ENCODE measurements at regions not wholly inside any gene's neighbourhood (a gene's known extent, or its start where the extent isn't known, plus 50 kb on each side); places are given as distances from the start of the nearest gene placed in this dataset.
"Not testable (repeated sequence)": the region's sequence is repeated elsewhere in the genome, so short reads cannot be mapped to it uniquely, and the experiment has no call there.

DNA sequence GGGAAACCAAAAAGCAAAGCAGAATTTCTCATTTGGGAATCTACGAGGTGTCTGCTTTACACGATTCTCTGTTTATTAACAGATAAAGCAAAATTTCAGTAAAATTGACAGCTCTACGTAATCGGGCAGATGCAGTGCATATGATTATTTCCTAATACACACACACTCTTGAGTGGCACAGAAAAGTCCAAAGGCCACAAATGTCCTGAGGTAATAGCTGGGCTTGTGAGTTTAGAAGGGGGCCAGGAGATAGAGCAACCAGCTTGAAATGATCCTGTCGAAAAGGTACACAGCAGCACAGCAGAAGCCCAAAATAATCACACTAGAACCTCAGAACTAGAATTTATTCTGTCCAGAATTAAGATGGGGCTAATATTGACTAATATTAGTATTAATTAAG is 236.0 kb downstream of the FAT4 start:
- no peak for ATAC-seq
- no peak for DNase-seq (ENCODE audit: low spot score)
- intact Hi-C loops (cut with DNase I) = no loop called here

DNA sequence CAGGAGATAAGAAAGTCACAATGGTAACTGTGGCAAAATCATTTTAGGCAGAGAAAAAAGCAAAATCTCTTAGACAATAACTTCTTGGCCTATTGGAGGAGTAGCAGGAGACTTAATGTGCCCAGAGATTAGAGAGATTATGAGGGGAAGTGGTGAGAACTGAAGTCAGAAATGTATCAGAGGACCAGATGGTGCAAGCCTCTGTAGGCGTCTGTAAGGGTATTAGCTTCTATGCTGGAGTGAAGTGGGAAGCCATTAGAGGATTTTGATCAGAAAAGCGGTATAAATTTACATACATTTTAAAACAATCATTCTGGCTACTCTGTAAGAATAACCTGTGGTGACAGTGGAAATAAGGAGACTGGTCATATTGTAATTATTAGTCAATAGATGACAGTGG is 236.7 kb downstream of the FAT4 start:
- ATAC-seq (no peak), DNase-seq (ENCODE audit: low spot score) (no peak)
- intact Hi-C loops (cut with DNase I) = no loop called here

DNA sequence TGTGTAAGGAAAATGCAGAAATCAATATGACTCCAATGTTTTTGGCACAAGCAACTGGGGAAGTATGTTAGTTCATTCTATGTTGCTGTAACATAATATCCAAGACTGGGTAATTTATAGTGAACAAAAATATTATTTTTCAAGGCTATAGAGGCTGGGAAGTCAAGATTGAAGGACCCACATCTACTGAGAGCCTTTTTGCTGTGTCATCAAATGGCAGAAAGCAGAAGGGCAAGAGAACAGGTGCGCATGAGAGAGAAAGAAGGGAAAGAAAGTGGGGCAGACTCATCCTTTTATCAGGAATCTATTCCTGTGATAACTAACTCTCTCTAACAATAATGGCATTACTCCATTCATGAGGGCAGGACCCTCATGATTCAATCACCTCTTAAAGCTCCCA is 237.2 kb downstream of the FAT4 start:
- intact Hi-C loops (cut with DNase I) = no loop called here
- DNase-seq (ENCODE audit: low spot score) = no peak
- ATAC-seq = no peak

DNA sequence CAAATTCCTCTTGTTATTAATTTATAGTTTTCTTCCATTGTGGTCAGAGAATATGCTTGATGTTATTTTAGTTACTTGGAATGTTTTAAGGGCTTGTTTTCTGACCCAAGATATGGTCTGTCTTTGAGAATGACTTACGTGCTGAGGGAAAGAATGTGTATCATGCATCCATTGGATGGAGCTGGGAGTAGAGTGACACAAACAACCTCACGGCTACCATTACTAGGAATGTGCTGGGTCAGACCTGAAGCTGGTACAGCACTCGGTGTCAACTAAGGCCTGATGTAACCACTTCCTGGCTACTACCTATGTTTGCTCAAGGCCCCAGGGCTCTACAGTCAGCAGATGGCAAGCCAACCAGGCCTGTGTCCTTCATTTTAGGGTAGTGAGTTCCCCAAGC is 257.8 kb downstream of the FAT4 start:
- intact Hi-C loops (cut with DNase I) = no loop called here
- DNase-seq (ENCODE audit: low spot score) = no peak
- ATAC-seq = no peak

DNA sequence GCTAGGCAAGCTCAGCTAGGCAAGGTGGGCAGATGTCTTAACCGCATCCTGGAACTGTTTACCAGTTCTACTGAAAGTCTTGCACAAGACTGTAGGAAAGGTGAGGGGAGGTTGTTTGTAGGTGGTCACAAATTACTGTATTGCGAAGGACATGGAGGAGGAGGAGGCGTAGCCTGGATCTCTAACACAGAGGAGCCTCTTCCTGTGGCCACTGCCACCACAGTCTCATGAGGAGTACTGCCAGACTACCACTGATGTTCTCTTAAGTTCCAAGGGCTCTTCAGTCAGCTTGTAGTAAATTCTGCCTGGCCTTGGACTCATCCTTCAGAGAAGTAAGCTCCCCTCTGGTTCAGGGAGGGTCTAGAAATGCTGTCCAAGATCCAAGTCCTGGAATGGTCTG is 258.6 kb downstream of the FAT4 start:
- DNase-seq (ENCODE audit: low spot score) (no peak), ATAC-seq (no peak)
- intact Hi-C loops (cut with DNase I) = no loop called here

DNA sequence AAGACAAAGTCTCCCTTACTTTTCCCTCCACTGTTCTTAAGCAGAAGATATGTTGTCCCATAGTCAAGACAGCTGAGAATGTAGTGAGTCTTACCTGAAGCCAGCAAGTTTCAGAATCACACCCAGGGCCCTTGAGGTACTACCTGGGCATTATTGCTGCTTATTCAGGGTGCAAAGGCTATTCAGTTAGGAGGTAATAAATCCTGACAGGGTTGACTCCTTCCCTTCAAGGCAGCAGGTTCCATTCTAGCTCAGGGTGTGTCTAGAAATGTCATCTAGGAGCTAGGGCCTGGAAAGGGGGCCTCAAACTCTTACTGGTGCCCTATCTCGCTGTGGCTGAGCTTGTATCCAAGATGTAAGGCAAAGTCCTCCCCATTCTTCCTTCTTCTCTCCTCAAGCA is 259.0 kb downstream of the FAT4 start:
- intact Hi-C loops (cut with DNase I) = loop anchor here (2.0 kb wide), 1 partner anchor 79 kb away; no protein-coding TSS in a partner anchor
- no peak for DNase-seq (ENCODE audit: low spot score)
- no peak for ATAC-seq

DNA sequence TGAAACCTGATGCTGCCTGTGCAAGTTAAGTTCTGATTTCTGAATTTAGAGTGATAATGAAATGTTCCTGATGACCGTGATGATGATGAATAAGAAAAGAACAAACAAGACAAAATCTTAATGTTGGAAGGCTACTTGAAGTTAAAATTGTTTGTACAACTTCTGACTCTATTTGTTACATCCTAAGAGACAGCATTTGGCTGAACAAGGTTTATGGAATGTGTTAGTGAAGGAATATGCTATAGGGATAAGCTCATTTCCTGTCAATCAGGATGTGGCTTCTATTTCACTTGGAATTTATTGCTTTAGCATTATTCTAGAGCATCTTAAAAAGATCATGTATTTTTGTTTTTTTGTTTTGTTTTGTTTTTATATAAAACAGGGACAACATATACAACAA is 267.5 kb downstream of the FAT4 start:
- ATAC-seq (no peak), DNase-seq (ENCODE audit: low spot score) (no peak)
- intact Hi-C loops (cut with DNase I) = no loop called here

DNA sequence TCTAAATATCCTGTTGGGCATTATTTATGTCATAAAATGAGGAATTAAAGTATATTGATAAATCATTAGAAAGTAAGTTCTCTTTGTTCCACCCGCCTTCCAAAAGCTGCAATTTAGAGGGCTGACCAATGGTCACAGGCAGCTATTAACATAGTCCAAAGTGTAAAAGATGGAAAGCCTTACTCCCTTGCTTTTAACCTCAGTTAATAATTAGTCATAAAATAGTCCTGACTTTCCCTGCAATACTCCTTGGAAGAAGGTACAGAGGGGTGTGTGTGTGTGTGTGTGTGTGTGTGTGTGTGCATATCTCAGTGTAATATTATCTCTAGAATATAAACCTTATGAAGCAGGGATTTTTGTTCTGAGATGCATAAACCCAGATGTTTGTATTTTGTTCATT is 275.4 kb downstream of the FAT4 start:
- no peak for DNase-seq (ENCODE audit: low spot score)
- intact Hi-C loops (cut with DNase I) = no loop called here

DNA sequence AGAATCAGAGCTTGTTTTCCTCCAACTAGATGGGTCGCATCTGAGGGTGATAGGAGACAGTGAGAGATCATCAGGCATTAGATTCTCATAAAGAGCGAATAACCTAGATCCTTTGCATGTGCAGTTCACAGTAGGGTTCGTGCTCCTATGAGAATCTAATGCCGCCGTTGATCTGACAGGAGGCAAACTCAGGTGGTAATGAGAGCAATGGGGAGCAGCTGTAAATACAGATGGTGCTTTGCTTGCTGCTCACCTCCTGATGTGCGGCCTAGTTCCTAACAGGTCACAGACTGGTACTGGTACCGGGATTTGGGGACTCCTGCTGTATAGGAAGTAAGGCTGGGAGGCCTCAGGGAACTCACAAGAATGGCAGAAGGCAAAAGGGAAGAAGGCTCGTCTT is 276.5 kb downstream of the FAT4 start:
- intact Hi-C loops (cut with DNase I) = no loop called here
- no peak for ATAC-seq
- DNase-seq (ENCODE audit: low spot score) = no peak

More for the DNA sequence above, 275.4 kb downstream of the FAT4 start:
- no peak for ATAC-seq

DNA sequence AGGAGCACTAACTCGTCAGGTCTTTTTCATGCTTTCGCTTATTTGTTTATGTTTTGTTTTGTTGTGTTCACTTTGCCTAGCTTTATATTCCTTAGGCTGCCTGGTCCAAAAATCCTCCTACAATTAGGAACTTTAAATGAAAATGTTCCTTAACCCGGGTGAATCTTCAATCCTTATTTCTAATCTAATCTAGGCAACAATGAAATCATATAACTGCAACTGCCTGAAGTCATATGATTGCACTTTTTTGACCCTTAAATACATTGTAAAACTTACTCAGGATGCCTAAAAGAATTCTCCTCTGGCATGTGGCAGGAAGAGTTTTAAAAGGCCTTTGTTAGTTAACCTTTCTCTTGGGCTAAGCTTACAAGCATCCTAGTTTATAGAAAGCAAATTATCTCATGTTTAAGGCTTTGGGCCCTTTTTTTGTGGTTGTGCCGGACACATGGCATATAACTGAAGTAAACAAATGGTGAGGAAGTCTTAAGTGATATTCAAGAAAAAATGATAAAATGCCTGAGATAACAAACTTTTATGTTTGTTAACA is 279.4 kb downstream of the FAT4 start:
- intact Hi-C loops (cut with DNase I) = no loop called here
- DNase-seq (ENCODE audit: low spot score) (no peak), ATAC-seq (no peak)

DNA sequence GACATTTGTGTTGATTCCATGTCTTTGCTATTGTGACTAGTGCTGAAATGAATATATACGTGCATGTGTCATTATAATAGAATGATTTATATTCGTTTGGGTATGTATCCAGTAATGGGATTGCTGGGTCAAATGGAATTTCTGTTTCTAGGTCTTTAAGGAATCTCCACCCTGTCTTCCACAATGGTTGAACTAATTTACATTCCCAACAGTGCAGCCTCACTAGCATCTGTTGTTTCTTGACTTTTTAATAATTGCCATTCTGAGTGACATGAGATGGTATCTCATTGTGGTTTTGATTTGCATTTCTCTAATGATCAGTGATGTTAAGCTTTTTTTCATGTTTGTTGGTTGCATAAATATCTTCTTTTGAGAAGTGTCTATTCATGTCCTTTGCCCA is 291.2 kb downstream of the FAT4 start:
- DNase-seq (ENCODE audit: low spot score); ATAC-seq; intact Hi-C loops (cut with DNase I): not testable (repeated sequence)

DNA sequence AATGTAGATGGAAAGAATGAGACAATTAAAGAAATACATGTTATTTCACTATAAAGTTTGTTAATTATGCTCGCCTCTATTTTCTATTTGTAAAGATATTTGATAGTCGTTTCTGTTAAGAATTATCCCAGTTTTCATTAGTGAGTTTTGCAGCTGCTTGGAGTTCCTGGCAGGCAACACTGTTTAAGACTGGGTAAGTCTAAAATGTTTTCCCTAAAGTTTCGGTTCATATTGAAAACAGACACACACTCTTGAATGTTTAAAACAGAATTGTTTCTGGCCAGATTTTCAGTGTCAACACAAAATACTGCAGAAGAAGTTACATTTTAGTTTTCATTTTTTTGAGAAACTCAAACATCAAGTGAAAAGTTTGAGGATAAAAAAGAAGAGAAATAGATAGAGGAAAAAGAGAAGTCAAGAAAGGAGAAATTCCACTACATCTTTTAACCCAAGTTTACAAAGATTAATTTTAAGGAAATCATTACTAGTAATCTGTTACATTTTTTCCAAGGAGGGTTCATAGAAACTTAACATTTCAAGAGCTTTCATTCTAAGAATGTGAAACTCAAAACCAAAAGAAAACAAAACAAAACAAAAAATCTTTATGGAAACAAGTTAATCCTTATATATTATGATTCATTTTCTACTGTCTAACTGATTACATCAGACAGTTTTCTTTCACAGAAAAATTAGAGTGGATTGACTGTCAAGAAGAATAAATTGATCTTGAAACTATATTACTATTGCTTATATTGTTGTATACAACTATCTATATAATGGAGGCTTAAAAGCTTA is 305.5 kb downstream of the FAT4 start:
- no peak for DNase-seq (ENCODE audit: low spot score)
- ATAC-seq = no peak
- intact Hi-C loops (cut with DNase I) = no loop called here

DNA sequence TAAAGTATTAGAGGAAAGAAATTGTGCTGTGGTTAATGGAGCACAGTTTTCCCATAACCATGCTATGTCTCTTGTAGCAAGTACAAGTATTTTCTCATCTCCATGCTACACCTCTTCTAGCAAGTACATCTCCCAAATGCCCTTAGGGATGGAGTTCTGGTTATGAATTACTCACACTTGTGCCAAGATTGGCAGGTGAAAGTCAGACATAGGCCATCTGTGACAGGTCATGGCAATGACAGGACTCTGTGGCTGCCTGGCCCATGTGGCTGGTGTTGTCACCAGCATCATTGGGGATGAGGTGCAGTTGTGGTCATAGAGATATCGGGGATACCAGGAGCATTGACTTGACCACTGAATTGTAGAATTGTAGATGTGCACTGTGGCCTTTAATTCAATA is 310.2 kb downstream of the FAT4 start:
- DNase-seq (ENCODE audit: low spot score) (no peak), ATAC-seq (no peak)
- intact Hi-C loops (cut with DNase I) = no loop called here

DNA sequence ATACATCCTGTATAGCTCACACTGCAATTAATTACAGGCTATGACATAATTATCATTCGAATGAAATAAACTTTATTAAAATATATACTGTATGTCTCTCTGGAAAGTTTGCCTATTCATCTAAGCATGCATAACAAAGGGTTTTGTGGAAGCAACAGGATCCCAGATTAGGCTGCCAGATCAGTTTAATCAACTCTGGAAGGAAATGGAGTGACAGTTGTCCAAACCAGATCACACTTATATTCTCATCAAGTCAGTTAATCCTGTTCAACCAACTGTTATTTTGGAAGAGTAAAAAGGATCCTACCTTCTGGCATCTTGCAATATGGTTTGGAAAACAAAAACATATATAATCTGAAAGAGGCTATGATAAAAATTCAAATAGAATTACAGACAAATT is 312.2 kb downstream of the FAT4 start:
- intact Hi-C loops (cut with DNase I) = no loop called here
- no peak for ATAC-seq
- DNase-seq (ENCODE audit: low spot score) = no peak

DNA sequence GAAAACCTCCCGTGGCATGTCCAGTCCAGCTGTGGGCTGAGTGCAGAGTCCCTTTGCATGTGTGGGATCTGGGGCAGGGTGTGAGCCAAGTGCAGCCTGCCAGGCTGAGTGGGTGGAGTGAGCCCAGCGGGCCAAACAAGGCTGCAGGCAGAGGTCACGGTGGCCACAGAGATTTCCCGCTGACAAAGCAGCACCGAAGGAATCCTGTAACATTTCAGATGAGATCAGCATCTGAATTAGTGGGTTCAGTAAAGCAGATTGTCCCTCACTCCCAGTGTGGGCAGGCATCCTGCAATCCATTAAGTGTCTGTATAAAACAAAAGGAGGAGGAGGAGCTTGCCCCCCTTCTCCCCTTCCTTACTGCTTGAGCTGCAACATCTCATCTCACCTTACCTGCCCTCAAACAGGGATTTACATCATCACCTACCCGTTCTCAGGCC is 324.4 kb downstream of the FAT4 start:
- ATAC-seq = peak; percentile 76

DNA sequence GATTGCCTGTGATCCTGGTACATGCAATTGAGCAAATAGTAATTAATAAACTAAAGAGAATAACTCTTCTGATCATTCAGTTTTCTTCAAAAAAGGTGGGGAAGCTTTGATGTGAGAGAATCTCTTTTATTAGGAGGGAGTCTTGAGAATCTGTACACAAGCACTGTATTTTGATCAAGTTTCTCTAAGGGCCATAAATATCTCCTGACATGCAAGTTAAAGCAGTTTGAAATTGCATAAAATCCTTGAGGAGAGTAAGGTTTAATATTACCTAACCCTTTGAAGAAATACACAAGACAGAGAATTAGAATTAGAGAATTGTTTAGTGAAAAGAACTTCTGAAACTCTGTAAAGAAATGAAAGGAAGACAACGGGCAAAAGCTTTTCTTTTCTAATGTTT is 326.9 kb downstream of the FAT4 start:
- intact Hi-C loops (cut with DNase I) = no loop called here
- ATAC-seq (no peak), DNase-seq (ENCODE audit: low spot score) (no peak)

More for the DNA sequence above, 324.4 kb downstream of the FAT4 start:
- intact Hi-C loops (cut with DNase I) = no loop called here
- DNase-seq (ENCODE audit: low spot score) = no peak

DNA sequence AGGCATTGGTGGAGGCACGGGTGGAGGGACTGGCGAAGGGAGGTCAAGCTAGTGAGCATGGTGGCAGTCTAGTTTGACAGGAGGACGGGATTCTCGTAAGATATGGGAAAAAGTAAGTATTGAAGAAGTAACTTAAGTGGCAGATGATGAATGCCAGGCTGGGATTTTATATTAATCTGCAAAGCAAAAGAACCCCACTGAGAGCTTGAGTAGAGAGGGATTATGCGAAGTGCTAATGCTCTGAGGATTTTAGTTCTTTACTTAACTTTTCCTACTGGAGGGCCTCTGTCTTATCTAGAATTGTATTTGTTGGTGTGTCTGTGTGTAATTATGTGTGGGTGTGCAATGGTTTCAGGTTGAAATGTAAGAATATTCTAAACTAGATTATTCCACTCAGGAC is 327.9 kb downstream of the FAT4 start:
- ATAC-seq (no peak), DNase-seq (ENCODE audit: low spot score) (no peak)
- intact Hi-C loops (cut with DNase I) = no loop called here

DNA sequence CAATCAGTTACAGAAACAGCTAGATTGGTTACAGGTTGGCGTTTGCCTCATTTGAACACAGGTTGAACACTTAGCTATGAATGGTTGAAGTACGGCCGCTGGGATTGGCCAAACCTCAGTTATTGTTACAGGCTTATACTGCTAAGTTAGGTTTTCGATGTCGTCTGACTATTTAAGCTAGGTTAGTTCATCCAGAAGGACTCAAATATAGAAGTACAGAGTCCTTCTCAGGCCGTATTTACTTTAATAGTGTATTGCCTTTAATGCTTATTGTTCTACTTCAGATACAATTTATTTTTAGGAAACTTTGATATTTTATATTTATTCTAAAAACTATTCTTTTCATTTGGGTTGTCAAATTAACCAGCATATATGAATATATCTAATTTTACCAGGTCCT is 334.7 kb downstream of the FAT4 start:
- no peak for ATAC-seq
- intact Hi-C loops (cut with DNase I) = no loop called here
- DNase-seq (ENCODE audit: low spot score) = no peak

DNA sequence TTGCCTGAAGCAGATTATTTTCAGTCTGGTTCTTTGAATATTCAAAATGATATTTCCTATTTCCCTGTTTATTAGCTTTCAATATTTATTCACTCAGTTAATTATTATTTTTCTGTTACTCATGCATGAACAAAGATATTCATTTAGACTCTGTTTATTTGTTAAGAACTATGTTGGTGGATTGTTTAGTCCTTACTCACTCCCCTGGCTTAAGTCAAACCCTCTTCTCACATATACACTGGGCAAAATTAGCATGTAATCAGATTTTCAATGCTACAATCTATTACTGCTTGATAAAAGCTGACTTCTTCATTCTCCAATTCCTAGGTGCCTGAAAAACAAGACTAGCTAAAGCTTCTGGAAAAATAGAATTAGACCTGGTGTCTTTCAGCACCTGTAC is 335.8 kb downstream of the FAT4 start:
- ATAC-seq (no peak), DNase-seq (ENCODE audit: low spot score) (no peak)
- intact Hi-C loops (cut with DNase I) = no loop called here

DNA sequence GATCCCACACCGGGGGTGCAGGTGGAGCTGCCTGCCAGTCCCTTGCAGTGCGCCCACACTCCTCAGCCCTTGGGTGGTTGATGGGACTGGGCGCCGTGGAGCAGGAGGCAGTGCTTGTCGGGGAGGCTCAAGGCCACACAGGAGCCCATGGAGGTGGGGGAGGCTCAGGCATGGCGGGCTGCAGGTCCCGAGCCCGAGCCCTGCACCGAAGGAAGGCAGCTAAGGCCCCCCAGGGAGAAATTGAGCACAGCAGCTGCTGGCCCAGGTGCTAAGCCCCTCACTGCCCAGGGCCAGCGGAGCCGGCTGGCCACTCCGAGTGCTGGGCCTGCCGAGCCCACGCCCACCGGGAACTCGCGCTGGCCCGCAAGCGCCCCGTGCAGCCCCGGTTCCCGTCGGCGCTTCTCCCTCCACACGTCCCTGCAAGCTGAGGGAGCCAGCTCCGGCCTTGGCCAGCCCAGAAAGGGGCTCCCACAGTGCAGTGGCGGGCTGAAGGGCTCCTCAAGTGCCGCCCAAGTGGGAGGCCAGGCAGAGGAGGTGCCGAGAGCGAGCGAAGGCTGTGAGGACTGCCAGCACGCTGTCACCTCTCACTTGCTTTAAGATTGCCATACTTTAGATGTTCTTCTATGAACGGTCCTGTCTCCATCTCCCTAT is 337.1 kb downstream of the FAT4 start:
- intact Hi-C loops (cut with DNase I) = loop anchor here (2.0 kb wide), 1 partner anchor 77 kb away; no protein-coding TSS in a partner anchor
- ATAC-seq; DNase-seq (ENCODE audit: low spot score): not testable (repeated sequence)

Measured in sciatic nerve (tissue), 2 donors.